Inflammatory macrophage treated with lipopolysaccharide for 1 hour (primary cell): ENCODE measurements at regions not wholly inside any gene's neighbourhood (a gene's known extent, or its start where the extent isn't known, plus 50 kb on each side); places are given as distances from the start of the nearest gene placed in this dataset.

Experiments
- DNase-seq, 2 donors: peaks; one replicate each; pipeline ENCODE4 v3.0.0-alpha.2; 2020 to 2022

DNA sequence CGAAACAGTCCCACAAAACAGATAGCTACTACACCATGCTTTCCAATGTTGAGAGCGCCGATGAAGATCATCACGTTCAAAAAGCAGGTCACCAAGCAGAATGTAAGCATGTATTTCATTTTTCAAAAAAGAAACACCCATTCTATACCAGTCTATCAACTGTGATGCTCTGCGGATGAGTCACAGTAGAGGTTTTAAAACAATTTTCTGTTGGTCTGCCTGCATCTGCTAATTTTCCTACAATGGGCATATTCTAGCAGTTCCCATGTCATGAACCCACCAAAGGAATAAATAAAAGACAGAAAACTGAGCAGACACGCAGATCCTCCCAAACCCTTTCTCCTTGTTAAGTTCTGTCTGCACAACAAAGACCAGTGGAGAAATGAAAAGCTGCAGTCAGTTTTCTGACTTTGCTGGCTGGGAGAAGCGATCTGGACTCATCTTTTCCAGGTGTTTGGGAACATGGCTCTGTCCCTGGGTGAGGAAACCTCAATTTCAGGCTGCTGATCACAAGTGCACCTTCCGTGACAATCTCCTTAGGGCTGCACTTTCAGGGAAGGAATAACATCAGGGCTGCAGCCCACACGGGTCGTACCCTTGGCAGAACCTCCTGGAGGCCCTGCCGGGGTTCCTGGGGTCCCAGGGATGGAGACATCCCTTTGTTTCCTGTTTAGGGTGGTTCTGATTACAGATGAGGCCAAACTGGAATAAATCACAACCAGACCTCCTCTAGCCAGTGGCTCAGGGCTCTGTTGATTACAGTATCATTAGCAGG is 200.1 kb downstream of the BMP7 start:
- no peak for DNase-seq

DNA sequence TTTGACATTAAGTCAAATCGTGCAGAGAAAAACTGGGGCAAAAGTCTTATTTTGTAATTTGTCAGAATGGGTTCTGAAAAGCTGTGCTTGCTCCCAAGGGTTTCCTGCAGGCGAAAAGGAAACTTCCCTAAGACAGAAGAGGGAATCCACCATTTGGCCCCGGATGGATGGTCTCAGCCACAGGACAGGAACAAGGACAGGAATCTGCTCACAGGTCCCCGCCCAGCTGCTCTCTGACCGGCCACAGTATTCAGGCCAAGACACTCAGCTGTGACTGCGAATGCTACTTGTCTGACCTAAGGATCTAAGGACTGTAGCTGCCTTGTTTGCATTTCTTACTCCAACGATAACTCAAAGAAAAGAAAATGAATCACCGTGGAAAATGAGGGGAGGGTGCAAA is 197.0 kb downstream of the BMP7 start:
- DNase-seq = no peak

DNA sequence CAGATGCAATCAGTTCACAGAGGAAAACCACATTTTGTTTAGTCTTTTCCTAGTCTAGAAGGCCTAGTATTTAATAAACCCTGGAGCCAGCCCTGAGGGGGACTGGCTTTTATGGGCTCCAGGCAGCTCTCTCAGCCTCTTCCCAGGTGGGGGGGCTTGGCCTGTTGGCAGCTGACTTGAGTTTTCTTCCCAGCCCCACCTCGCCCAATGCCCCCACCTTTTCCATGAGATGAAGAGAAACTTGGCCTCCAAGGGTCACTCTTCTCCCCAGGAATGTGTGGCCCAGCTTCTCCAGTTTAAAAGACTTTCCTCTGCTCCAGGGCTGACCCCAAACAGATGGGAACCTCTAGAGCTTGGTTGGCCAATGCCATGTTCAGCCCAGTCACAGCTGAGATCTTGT is 196.1 kb downstream of the BMP7 start:
- no peak for DNase-seq

DNA sequence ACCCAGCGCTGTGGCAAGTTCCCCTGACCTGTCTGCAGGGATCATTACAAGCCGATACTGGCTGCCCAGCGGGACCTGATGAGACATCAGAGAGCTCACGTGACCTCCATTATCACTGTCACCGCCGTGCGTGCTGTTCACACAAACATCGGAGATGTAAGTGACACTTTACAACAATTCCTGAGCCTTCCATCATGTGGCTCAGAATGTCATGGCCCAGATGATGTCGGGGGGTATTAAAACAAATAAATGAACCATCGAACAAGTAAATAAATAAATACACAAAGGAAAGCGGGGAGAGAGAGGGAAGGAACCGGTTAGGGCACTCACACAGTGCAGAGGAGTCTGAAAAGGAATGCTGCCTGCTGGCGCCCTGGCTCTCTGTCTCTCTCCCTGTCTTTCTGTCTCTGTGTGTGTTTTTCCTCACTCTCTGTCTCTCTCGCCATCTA is 195.1 kb downstream of the BMP7 start:
- DNase-seq = no peak

DNA sequence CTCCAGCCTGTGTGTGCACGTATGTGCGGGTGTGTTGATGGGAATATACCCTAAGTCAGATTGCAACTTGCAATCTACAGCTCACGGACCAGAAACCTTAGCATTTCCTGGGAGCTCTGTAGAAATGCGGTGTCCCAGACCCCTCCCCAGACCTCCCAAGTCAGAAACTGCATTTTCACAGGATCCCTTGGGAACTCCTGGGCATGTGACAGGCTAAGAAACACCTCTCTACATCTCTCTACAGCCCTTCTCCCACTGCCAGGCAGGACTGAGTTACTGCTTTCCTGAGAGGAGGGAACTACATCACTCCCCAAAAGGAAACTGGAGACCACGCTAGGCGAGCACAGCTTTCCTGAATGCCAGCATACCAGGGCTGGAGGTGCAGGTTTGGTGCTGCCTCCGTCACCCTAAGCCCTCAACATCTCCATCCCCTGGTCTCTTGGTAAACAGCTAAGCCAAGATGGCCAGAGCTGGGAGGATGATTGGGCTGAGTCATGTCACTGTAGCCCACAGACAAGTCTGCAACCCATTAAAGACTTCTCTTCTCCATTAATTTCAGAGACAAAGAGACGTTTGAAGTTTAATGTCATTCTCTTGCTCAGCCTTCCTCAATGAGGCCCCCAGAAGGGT is 194.4 kb downstream of the BMP7 start:
- no peak for DNase-seq

DNA sequence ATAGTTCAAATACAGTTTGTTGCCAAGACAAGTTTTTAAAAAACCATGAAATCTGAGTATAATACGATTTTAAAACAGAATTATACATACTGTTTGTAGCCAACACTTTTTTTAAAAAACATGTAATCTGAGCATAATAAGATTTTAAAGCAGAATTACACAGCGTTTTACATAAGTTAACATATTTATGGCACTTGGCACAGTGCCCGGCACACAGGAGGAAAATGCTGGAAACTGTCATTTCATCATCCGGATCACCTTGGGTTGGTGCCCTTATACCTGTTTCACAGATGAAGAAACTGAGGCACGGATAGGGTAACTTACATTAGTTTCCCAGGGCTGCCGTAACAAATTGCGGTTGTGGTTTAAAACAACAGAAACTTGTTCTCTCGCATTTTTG is 193.0 kb downstream of the BMP7 start:
- no peak for DNase-seq

DNA sequence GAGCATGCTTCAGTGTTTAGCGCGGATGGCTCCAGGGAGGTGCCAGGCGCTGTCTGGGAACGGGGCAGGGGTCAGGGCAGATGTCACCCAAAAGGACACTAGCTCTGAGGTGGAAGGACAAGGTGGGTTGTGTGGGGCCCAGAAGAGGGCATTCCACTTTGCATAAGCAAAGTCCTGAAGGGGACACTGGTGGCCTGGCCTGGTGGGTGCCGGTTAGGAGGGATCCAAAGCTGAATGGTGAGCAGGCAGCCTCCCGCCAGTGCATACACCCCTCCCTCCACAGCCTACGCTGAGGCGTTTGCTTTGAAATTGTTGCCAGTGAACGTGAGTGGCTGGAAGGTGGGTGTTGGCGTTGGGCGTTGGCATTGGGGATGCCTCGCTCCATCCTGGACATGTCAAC is 192.1 kb downstream of the BMP7 start:
- no peak for DNase-seq

DNA sequence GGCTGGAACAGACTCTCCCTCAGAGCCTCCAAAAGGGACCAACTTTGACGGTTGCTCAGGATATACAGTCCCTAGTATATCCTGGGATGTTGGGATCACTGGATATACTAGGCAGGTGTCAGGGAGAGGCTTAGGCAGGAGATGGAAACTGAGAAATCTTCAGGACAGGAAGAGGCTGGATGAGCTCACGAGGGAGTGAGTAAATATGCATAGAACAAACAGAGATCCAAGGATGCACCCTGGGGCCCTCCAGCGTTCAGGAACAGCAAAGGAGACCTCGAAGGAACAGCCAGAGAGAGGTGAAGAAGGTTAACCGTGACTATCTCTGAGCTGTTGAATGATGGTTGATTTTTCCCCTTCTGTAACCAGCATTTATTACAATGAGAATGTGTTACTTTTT is 191.3 kb downstream of the BMP7 start:
- no peak for DNase-seq

DNA sequence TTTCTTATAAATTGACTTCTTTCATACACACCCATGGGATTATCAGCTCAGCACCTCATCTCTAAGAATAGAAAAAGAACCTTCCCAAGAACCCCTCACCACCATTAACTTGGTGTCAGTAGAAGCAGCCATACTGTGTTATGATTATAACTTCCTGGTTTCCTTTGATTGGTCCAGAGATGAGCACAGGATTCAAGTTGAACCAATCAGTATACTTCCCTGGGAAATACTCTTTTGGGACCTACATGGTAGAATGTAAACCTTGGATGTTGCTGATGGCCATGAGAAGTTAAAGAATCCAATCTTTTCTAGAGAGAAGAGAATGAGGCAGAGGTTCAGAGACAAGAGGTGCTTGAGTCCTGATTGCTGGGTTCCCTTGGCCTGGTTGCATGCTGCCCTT is 190.8 kb downstream of the BMP7 start:
- no peak for DNase-seq

DNA sequence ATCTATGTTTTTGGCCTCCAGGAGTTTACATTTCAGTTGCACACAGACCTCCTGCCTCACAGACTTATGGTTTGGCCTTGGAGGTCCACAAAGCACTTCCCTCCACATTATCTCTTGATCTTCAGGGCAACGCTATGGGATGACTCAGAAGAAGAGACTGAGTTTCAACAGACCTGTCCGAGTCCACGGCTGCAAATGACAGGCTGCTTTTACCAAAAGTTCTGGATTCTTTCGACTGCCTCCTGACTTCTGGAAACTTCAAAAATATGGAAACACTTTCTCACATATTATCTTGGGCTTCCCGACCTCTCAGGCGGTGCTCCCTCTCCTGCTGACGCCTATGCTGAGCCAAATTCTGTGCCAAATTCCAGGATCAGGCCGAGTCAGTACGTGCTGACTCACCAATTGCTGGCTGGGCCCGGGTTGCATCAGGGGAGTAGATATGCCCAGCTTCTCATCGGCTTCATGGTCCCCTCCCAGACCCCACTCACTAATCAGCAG is 190.2 kb downstream of the BMP7 start:
- DNase-seq = no peak

DNA sequence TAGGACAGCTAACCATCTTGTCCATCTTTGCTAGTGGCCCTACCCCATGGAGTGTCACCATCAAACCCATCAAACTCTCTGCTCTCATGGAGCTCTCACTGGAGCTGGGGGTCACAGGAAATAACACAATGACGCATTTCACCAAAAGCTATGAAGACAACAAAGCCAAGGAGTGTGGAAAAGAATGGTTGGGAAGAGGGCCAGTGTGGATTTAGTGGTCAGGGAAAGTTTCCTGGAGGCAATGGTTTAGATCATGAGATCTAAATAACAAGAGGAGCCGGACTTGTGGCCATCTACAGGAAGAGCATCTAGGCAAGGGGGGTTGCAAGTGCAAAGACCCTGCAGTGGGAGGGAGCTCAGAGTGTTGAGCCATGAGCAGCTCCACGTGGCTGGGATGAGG is 189.5 kb downstream of the BMP7 start:
- DNase-seq = no peak

DNA sequence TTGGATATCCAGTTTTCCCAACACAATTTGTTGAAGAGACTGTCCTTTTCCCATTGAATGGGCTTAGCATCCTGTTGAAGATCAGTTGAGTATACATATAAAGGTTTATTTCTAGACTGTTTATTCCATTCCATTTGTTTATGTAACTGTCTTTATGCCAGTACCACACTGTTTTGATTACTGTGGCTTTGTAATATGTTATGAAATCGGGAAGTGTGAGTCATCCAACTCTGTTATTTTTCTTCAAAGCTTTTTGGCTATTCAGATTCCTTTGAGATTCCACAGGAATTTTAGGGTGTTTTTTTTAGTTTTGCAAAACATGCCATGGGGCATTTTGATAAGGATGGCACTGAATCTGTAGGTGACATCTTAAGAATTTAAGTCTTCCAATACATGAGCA is 188.3 kb downstream of the BMP7 start:
- DNase-seq = no peak

DNA sequence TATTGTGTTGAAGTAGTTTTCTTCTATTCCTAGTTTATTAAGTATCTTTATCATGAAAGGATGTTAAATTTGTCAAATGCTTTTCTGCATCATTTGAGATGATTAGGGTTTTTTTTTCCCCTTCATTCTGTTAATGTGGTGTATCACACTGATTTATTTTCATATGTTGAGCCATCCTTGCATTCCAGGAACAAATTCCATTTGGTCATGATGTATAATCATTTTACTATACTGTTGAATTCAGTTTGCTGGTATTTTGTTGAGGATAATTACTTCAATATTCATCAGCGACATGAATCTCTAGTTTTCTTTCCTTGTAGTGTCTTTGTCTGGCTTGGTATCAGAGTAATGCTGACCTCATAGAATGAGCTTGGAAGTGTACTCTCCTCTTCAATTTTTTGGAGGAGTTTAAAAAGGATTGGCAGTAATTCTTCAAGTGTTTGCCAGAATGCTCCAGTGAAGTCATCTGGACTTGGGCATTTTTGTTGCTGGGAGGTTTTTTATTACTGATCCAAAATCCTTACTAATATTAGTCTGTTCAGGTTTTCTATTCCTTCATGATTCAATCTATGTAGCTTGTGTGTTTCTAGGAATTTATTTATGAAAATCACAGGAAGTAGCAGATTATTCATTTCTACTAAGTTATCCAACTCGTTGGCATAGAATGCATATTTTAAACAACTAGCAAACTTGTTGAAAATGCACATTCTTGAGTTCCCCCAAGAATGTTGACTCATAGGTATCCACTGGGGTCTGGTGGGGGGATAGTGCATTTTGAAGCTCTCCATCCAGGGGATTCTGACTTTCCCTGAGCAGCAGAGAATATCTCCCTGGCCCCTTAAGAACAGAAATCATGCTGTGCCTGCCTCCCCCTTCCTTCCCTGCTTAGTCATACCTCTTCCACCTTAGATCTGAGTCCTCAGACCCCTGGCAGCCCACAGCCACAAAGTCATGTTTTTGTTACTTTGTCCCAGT is 187.1 kb downstream of the BMP7 start:
- DNase-seq = no peak

DNA sequence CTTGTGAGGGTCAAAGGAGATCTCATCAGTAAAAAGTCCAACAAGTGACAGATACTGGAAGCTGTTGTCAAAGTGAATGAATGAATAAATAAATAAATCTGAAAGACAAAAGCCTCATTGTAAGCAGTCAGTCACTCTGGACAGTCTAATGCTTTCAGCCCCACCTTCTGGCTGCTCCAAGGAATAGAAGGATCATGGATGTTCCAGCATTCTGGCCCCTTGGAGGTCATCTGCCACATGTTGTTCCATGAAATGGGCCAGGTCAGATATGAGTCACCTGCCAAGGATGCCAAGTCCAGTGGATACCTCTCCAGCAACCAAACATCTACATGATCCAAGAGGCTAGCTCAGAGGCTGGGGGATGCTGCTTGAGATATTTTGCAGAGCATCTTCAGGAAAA is 185.6 kb downstream of the BMP7 start:
- DNase-seq = no peak

DNA sequence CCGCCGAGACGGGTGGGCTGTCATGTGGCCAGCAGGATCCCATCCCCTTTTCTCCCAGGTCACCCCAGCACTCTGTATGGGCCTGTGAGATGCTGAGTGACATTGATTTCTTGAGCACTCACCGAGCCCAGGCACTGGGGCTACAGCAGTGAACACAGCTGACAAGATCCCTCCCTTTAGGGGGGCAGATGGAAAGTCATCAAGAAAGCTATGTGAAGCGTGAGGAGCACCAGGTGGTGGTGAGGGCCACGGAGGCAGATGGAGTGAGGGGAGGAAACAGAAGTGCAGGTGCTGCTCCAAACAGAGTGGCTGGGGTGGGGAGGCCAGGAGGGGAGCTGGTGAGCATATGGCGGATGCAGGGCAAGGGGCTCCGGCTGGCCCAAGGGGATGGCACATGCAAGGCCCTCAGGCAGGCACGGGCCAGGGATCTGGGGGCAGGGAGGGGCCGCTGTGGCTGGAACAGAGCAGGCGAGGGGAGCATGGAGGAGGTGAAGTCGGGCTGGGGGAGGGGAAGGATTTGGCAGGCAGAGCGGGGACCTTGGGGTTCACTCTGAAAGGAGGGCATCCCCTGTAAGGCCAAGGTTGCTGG is 184.0 kb downstream of the BMP7 start:
- no peak for DNase-seq

DNA sequence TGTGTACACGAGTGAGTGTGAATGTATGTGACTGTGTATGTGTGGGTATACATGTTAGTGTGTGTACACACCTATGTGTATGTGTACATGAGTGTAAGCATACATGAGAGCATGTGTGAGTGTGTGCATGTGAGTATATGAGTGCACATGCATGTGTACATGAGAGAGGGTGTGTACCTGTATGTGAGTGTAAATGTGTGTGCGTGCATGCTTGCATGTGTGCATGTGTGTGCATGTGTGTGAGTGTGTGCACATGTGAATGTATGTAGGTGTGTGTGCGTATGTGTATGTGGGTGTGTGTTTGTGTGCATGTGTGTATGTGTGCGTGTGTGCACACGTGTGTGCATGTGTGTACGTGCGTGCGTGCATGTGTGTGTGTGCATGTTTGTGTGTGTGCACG is 183.4 kb downstream of the BMP7 start:
- DNase-seq = no peak

DNA sequence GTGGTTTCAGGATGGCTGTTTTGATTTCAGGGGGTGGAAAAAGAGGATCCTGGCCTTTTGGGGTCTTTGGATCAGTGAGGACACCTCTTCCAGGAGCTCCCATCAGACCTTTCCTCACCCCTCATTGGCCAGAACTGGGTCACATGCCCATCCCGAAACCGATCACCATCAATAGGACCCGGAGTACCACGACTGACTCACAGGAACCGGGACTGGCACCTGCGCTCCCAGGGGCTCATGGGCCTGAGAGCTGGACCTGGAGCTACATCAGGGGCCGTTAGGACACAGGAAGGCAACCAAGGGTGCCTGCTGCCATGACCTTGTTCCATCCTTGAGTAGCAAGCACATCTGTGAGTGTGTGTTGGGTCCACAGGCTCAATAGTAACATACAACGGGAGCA is 180.4 kb downstream of the BMP7 start:
- no peak for DNase-seq

DNA sequence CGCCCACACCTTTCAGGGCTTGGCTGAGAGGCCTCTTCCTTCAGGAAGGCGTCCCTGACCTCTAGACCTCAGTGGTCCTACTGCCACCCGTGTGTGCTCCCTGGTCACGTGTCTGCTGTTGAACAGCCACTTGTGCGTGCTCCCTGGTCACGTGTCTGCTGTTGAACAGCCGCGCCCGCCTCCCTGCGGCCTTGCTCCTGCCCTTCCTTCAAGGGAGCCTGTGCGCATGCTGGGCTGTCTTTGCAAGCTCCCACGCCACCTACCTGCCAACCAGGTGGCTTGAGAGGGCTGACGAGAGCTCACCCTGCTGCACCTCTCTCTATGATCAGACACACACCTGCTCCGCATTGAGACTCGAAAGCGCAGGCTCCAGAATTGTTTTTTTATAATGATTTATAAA is 179.3 kb downstream of the BMP7 start:
- DNase-seq = no peak

DNA sequence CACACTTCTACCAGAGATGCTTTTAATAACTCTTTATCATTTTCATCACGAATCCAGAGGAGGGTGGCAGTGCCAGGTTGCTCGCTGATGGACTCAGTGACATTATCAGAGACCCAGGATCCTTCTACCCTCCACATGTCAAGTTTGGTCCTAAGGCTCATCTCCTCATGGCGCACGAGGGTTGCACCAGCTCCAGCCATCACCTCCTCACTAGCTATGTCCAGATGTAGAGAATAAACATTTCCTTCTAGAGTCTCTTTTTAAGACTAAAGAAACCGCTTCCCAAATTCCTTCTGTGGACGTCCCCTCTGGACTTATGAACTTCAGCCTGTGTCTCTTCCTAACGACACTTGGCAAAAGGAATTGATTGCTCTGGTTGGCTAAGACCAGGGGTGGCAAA is 178.7 kb downstream of the BMP7 start:
- no peak for DNase-seq

DNA sequence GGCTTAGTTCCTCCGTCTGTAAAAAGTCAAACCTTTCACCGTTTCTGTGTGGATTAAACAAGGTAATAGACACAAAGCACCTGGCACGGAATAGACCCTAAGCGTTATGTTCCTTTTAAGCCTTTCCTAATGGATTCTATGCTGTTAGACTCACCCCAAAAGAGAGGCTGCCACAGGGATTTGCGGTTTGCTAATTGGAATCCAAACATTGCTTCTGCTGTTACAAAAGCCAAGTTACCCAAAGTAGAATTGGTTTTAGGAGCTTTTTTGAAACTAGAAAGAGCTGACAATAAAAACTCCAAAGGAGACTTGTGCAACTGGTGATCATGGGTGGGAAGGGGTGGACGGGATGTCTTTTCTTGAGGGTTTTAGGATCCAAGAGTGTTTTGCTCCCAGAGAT is 178.0 kb downstream of the BMP7 start:
- no peak for DNase-seq

DNA sequence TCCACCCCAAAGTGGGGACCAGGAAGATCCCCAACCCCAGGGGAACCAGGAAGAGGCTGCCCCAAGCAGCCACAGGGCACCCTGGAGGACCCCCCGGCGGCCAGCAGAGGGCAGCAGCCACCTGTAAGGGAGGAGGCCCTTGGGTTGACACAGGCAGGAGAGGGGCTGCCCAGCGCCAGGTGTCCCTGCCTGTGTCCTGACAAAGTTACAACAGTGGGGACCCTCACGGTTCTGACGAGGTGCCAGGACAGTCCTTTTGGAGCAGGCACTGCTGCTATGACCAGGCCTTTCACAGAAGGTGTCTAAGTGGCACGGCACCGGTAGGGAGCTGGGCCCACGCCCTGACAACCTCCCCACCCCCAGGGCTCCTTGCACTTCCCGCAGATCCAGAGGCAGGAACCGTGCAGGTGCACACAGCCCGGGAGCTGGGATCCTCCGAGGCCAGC is 176.7 kb downstream of the BMP7 start:
- DNase-seq = peak in 1 of 2 donors; percentile 58

DNA sequence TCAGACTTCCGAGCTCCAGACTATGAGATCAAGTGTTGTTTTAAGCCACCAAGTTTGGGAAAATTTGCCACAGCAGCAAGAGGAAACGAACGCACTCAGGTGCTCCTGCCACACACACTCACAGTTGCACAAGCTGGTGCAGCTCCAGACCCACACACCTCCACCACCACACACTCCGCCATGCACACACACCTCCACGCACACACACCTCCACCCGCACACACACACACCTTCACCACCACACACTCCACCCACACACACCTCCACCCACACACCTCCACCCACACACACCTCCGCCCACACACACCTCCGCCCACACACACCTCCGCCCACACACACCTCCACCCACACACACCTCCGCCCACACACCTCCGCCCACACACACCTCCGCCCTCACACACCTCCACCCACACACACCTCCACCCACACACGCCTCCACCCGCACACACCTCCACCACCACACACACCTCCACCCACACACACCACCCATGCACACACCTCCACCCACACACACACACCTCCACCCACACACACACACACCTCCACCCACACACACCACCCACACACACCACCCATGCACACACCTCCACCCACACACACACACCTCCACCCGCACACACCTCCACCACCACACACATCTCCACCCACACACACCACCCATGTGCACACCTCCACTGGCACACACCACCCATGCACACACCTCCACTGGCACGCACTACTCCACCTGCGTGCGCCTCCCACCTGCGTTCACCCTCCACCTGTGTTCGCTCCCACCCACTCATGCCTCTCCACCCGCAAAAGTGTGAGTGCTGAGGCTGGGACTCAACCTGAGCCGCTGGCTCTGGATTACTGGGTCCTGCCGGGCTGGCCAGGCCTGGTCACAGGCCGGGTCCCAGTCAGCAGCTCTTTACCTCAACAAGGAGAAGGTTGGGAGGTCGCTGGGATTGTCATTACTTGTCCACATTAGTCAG is 175.6 kb downstream of the BMP7 start:
- peak in 1 of 2 donors; percentile 6 for DNase-seq
